GM19324 (cell line): ENCODE measurements at regions not wholly inside any gene's neighbourhood (a gene's known extent, or its start where the extent isn't known, plus 50 kb on each side); places are given as distances from the start of the nearest gene placed in this dataset.

ENCODE experiments used
- ATAC-seq: cut with Tn5 transposase; IDR thresholded peaks from one replicate; pipeline ENCODE4 v1.9.1; 2021; ENCODE audit warnings: mild to moderate bottlenecking, moderate library complexity; ENCODE audit not compliant: unreplicated experiment, low FRiP score

DNA sequence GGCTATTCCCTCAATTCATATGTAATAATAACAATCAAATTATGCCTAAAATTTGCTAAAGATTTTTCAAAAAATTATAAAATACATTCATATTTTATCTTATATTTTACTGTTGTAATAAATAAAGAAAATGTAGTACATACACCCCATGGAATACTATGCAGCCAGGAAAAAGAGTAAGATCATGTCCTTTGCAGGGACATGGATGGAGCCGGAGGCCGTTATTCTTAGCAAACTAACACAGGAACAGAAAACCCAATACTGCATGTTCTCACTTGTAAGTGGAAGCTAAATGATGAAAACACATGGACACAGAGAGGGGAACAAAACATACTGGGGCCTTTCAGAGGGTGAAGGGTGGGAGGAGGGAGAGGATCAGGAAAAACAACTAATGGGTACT lies 584.2 kb upstream of the MMS22L start:
- ATAC-seq, result no peak

- ATAC-seq, result no peak
These were observed 587.3 kb upstream of the MMS22L start for GRCh38 chr6:97870273-97870672.

DNA sequence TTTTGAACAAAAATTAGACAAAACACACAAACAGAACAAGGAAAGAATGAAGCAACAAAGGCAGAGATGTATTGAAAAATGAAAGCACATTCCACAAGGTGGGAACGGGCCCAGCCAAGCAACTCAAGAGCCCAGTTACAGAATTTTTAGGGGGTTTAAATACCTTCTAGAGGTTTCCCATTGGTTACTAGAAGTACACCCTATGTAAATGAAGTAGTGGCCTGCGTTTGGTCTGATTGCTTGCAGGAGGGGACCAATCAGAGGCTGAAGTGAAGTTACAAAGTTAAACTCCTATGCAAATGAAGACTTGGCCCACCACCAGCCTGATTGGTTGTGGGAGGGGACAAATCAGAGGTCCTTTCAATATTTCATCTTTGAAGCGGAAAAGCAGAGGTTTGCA lies 593.7 kb upstream of the MMS22L start:
- no peak for ATAC-seq

DNA sequence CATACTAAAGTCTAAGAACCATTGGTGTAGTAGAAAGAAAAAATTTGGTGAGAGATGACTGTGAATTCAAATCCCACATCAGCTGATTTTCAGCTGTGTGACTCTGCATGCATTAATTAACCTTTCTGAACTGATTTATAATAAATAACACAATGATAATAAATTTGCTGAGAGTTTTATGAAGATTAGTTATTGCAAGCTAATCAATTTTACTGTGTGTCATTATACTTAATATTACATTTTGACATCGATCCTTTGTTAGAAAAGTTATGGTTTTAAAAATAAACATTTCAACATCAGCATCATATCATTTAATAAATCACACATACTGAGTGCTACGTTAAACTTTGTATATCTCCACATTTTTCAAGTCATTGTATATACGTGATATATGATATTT lies 599.7 kb upstream of the MMS22L start:
- no peak for ATAC-seq

GRCh38 chr6:97885325-97885724 lies 602.3 kb upstream of the MMS22L start:
- no peak for ATAC-seq

DNA sequence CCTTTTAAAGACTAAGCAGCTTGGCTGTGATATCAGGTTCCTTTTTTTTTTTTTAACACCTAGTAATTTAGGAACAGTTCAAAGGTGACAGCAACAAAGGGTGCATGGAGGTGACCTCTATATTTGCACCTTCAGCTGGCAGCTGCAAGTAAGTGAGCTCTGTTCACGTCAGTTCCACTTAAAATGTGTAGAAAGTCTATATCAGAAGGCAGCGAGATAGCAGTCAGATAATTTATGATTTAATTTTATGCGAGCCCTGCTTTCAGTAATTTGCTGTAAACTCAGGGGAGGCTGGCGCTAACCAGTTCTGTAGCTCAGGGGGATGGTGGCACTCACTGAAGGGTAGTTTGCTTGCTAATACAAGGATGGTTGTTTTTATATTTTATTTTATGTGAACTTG lies 602.8 kb upstream of the MMS22L start:
- no peak for ATAC-seq

DNA sequence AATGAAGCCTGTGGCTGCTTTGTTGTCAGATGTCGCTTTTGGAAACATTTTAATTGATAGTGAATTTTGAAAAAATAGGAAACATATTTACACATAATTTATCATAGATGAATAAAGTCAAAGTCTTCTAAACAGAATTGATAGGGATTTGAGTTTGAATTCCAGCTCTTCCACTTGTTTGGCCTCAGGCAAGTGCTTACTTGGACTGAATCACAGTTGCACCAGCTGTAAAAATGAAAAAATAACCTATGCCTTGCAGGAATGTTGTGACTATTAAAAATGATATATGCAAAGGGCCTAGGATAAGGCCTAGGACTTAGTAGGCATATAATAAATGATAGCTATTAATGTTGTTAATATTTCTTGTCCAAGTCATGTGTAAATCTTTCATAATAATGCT lies 618.5 kb upstream of the MMS22L start:
- no peak for ATAC-seq

GRCh38 chr6:97909380-97909779 lies 626.4 kb upstream of the MMS22L start:
- ATAC-seq, result no peak

GRCh38 chr6:97913721-97914120 lies 630.7 kb upstream of the MMS22L start:
- ATAC-seq, result no peak

DNA sequence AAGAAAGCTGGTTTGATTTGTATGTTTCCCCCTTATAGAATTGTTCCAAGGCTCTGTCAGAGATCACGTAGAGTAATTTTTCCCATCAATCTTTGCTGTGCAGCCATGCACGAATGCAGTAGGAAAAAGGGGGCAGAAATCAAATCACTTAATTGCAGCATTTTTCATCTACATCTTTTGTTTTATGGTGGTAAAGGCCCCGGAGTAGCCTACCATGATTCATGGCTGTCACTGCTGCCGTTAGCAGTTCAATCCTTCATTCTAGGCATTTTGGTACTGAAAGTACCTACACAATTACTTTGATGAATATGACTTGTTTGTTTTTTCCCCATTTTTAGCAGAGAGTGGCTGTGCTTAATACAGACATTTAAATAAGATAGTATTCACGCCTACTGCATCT lies 631.9 kb upstream of the MMS22L start:
- ATAC-seq, result no peak

- ATAC-seq, result no peak
These were observed 632.5 kb upstream of the MMS22L start for GRCh38 chr6:97915537-97915936.

GRCh38 chr6:97917369-97917768 lies 634.4 kb upstream of the MMS22L start:
- ATAC-seq, result no peak

DNA sequence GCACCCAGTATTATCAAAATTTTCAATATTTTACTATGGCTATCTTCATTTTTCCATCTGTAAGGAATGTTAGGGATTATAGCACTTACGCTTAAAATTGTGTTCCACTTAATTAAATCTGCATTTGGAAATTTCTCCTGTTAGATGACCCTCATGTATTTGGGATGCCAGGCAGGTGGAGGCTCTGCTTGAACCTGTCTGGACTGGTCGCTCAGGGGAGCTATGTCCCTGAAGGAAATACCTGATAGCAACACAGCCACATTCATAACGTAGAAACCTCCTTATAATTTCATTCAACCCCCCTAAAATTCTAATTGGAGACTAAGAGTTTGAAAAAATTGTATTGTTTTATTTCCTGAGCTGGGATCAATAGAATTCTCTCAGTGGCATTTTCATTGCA lies 636.0 kb upstream of the MMS22L start:
- ATAC-seq, result no peak

DNA sequence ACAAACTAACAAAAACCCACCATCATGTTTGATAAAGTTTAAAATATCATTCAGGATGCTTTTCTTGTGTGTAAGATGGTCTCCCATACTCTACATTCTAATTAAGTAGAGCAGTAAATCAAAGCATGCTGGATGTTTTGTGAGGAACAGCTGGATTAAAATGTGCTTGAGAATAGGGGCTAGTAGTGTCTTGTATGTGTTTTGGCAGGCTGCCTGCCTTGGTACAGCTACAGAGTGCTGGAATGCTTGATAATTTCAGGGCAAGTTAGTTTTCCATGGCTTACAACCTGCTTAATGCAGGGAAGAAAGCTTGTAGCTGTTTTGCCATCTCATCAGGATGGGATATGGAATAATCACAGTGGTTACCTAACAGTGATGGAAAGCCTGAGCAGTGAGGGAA lies 636.6 kb upstream of the MMS22L start:
- ATAC-seq, result no peak

- ATAC-seq, result no peak
These were observed 640.2 kb upstream of the MMS22L start for GRCh38 chr6:97923249-97923648.

- no peak for ATAC-seq
These were observed 642.5 kb upstream of the MMS22L start for GRCh38 chr6:97925504-97925903.

DNA sequence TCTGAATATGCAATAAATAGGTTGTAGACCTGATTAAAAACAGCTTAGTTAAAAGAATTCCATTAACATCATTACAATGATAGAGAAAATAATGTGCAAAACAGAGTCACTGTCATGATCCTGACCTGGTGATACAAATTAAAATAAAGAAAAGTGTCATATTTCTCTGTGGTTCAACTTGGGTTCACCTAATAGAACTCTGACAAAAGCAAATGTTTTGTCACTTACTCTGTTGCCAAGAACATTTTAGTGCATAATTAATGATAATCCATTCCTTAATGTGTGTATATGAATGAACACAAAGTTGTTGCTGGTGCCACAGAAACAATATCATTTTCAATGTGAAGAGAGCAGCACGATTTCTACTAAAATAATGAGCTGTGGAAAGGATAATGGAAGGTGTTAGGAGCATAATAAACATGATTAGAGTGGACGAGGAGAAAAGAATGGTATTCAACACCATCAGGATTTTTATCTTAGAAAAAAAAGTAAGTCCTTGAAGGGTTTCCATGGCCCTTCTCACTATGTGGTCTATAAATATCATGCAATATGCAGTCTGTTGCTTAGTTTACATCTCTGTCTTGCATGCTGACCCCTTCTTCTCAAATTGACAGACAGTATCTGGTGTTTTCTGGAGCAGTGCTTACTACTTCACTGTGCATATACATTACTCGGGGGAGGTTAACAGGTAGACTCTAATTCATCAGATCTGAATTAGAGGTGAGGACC lies 656.6 kb upstream of the MMS22L start:
- no peak for ATAC-seq

DNA sequence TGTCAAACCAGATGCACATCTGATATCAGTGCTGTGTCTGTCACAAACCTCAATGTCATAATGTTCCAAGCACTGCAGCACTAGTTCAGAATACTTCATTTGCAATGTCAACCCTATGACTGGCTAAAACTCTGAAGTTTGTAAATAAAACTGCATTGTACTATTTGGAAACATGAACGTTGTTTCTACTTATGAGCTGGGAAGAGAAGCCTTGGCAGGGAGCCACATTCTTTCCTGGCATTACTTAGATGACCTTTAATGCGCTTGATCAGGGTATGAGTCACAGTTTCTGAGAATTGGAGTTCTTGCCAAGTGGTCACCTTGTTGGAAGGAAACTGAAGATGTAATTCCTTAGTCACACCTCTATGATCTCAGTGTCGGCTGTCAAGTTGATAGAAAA lies 664.8 kb upstream of the MMS22L start:
- no peak for ATAC-seq

GRCh38 chr6:97958134-97958533 lies 675.1 kb upstream of the MMS22L start:
- ATAC-seq, result no peak

DNA sequence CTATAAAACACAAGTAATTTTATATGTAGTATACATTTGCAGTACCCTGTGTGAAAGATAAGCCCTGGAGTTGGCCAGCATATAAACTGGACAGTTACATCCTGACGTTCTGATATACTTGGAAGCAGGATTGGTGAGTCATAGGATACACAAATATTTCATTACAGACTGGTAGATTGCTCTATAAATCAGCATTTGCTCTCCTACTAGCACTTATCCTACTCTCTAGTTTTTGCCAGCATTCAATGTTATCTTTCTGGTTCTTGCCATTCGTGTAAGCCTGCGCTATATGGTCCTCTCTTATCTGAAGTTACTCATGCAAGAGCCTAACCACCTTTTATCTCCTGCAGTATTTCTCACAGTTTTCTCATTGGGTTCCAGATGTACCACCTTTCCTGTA lies 680.2 kb upstream of the MMS22L start:
- no peak for ATAC-seq

DNA sequence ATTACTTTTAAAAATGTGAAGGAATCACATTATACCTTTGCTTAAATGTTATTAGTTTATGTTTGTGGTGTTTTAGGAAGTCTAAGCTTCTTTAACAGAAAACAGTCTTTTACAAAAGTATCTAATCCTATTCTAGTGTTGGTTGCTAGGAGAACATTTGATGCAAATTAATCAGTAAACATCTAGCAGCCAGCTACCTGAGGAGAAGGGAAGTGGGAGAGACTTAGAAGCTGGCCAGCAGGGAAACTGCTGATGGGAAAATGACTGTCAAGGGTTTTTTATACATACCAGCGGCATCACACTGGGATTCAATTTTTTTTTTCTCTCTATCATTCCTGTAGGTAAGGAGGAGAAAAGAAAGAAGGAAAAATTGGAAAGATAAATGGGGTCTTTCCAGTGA lies 686.0 kb upstream of the MMS22L start:
- no peak for ATAC-seq

DNA sequence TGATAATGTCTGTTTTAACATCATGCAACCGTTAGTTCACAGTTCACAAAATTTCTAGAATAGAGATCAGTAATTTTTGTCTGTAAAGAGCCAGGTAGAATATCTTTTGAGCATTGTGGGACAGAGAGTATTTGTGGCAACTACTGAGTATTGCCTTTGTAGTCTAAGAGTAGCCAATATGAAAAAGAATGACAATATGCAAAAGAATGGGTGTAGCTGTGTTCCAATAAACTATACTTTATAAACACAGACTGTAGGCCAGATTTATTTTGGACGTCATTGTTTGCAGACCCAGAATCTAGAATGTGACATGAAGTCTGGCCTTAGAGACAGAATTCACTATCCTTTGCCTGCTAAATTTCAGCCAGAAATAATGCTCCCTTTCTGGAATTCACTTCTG lies 694.1 kb upstream of the MMS22L start:
- ATAC-seq, result no peak

- no peak for ATAC-seq
These were observed 695.8 kb upstream of the MMS22L start for GRCh38 chr6:97978855-97979271.
